Fibroblast of pulmonary artery (primary cell): ENCODE measurements at regions not wholly inside any gene's neighbourhood (a gene's known extent, or its start where the extent isn't known, plus 50 kb on each side); places are given as distances from the start of the nearest gene placed in this dataset.
A peak's percentile ranks its signal among the peaks of the same experiment; 100 is the strongest.

Experiments
- DNase-seq: peaks from one replicate; pipeline ENCODE4 v3.0.0-alpha.2; 2010; ENCODE audit warnings: low read depth
- H3K4me3 ChIP-seq: replicated peaks from 2 replicates; pipeline ENCODE4 v1.5.1; 2011; ENCODE audit warnings: low read depth, mild to moderate bottlenecking, control low read depth, low read length, moderate library complexity
- CTCF ChIP-seq: IDR thresholded peaks from 2 replicates; pipeline ENCODE4 v1.5.1; 2011; ENCODE audit warnings: mild to moderate bottlenecking, control low read depth, low read length, inconsistent platforms; ENCODE audit errors: missing control alignments

DNA sequence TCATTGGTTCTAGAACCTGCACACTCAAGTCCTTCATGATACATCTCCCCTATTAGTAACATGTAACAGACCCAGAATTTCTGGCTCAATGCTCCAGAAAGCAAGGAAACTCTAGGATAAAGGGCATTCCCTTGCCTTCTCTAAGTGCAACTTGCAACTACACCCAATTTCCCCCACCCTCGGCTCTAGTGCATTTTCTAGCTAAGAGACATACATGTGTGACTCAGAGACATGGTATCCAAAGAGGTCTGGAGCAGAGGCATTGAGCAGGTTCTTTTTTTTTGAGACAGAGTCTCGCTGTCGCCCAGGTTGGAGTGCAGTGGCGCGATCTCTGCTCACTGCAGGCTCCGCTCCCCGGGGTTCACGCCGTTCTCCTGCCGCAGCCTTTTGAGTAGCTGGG lies 132.9 kb downstream of the ZC3H11B start:
- DNase-seq: no peak
- no peak for TF ChIP-seq CTCF
- H3K4me3 ChIP-seq: no peak overlapping the region

DNA sequence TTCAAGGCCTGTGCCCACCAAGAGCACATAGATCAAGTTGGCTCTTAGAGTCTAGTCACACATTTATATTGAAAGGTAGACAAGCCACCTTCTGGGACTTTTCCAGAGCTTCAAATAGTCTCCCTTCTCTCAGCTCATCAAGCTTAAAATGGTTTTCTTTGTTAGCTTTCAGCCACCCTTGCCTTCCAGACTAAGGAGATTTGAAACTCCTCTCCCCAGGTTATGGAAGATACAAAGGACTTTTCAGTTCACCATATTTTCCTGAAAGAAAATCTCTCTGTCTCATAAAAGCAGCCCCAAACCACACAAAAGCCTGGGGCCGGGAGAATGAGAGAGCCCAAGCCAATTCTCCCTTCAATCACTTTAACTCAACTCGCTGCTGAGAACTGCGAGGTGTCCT lies 134.1 kb downstream of the ZC3H11B start:
- TF ChIP-seq CTCF: no peak
- H3K4me3 ChIP-seq: no peak overlapping the region
- no peak for DNase-seq

- no peak for TF ChIP-seq CTCF
- H3K4me3 ChIP-seq: no peak overlapping the region
- DNase-seq: no peak
Measured at GRCh38 chr1:219477861-219478260, 135.0 kb downstream of the ZC3H11B start.

- H3K4me3 ChIP-seq: no peak overlapping the region
- DNase-seq: no peak
- TF ChIP-seq CTCF: no peak
Measured at GRCh38 chr1:219476716-219477115, 136.2 kb downstream of the ZC3H11B start.

DNA sequence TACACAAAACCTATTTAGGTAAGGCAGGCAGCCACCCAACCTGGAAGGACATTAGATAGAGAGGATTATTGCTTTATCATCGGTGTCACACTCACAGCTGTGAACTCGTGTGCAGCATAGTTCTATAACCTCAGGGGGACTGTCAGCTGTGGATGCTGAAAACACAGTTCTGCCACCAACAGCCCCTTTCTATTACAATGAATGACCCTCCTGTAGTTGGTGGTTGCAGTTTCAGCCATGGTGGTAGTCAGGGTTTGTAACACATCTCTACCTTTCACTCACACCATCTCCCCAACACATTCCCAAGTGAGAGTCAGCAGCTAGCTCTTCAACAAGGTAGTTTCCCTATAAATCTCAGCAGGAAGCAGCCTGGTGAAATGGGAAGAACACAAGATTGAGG lies 136.8 kb downstream of the ZC3H11B start:
- H3K4me3 ChIP-seq: no peak overlapping the region
- DNase-seq: no peak
- no peak for TF ChIP-seq CTCF

GRCh38 chr1:219472596-219472995 lies 140.3 kb downstream of the ZC3H11B start:
- no peak for DNase-seq
- no peak for TF ChIP-seq CTCF
- H3K4me3 ChIP-seq: no peak overlapping the region

DNA sequence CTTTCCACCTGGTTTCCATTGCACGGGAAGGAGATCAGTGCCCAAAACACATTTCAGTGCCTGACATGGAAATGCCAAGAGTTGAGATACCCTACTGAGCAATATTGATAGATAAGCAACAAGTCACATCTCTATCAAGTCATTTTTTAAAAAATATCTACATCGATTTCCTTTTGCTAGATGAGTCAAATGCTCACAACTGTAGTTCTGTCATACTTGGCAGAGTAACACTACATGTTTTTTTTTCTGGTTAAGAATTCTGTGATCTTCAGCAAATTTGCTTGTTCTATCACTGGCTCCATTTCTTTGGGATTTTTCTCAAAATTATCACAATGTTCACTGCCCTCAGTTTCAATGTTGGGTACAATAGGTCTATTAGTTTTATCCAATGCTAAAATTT lies 145.4 kb downstream of the ZC3H11B start:
- TF ChIP-seq CTCF: no peak
- peak; percentile 13 for DNase-seq
- H3K4me3 ChIP-seq: no peak overlapping the region
